HTR-8/SVneo (cell line): ENCODE measurements at regions not wholly inside any gene's neighbourhood (a gene's known extent, or its start where the extent isn't known, plus 50 kb on each side); places are given as distances from the start of the nearest gene placed in this dataset.

ENCODE experiments used
- DNase-seq: peaks from one replicate; pipeline ENCODE4 v3.0.0; 2011; ENCODE audit warnings: low spot score, mixed read lengths; ENCODE audit not compliant: insufficient read length
- FAIRE-seq: peaks from 2 replicates; lab custom pipeline; 2011; peaks lifted over from hg19 to GRCh38; lab: Jason Lieb, UNC

GRCh38 chr11:131178596-131178995 lies 191.8 kb upstream of the NTM start:
- DNase-seq (no peak), FAIRE-seq (no peak)

DNA sequence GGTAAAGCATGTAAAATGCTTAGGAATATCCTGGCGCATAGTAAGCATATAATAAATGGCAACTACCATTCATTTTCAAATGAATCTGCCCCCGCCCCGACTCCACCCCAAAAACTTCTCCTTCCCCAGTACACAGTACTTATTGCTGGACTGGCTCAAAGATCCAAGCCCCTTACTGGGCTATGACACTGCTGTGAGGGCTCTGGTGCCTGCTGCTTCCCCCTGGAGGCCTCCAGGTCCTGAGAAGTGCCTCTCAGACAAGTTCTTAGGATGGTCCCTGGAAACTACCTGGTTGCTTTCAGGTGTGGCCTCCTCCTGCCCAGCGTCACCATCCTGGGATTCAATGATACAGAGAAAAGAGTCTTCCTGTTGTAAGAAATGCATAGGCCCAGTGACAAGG lies 190.6 kb upstream of the NTM start:
- no peak for FAIRE-seq
- no peak for DNase-seq

DNA sequence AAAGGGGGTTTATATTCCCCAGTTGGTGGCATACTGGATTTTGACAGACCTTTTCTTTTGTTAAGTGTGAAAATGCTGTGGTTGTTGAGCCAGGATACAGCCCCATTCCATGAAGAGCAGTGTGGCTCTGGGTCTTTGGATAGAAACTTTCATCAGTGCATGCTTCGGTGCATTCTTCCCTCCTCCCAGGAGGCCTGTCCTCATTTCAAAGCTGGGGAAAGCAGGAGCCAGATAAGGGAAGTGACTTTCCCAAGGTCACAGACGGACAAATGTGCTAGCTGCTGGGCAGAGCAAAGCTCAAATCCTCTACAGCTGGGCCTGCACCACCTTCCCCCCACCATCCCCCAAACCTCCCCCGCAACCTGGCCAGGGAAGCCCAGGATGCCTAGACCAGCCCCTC lies 184.5 kb upstream of the NTM start:
- FAIRE-seq, result no peak
- DNase-seq, result no peak

- DNase-seq (no peak), FAIRE-seq (no peak)
Measured at GRCh38 chr11:131186629-131187101, 183.8 kb upstream of the NTM start.

GRCh38 chr11:131190446-131190845 lies 180.0 kb upstream of the NTM start:
- FAIRE-seq, result no peak
- DNase-seq, result no peak

DNA sequence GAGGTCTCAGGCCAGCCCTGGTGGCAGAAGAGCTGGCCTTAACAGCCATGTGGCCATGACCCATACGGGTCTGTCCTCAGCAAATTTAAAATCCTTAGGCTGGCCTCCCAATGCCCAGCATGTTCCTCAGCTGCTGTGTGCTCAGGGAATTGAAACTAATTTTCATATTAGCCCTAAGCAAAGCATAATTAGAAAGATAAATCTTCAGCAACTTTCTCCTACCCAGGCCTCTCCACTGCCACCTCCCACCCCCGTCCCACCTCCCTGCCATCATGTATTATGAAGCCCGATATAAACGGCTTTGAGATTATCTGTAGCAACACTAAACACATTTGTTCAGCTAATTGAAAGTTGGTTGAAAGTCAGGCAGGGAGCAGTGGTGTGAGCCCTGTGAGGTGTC lies 178.8 kb upstream of the NTM start:
- DNase-seq, result no peak
- FAIRE-seq, result no peak

DNA sequence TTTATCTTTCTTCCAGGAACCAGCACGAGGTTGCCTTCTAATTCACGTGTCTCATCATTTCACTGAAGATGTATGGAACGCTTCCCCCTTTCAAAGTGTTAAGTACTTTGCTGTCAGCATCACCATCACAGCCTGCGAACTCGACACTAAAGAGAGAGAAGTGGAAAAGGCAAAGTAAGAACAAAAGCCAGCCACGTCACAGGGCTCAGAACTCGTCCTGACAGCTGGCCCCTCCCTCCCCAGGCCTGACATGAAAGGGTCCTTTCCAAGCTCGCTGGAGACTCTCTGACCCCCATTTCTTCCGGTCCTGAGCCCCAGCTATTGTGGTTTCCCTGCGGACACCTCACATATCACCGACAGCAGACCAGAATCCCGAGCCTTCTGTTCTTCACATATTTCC lies 177.8 kb upstream of the NTM start:
- DNase-seq (no peak), FAIRE-seq (no peak)

- DNase-seq (no peak), FAIRE-seq (no peak)
Measured at GRCh38 chr11:131193031-131193501, 177.3 kb upstream of the NTM start.

DNA sequence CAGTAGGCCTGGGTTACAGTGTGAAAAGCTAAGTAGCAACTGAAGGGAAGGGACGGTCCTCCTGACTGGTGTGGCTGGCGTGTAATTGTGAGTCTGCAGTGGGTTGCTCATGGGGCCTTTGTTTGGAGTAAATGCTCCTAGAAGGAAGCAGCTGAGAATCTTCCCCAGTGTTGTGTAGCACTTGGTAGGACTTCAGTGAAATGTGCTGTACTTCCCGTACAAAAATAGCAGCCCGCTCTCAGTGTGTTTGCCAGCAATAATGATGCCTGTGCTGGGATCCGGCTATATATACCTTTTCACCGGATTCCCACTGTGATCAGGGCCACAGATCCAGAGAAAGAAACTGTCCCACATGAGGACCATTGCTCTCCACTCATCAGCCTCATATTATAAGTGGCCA lies 175.7 kb upstream of the NTM start:
- no peak for DNase-seq
- FAIRE-seq, result no peak

DNA sequence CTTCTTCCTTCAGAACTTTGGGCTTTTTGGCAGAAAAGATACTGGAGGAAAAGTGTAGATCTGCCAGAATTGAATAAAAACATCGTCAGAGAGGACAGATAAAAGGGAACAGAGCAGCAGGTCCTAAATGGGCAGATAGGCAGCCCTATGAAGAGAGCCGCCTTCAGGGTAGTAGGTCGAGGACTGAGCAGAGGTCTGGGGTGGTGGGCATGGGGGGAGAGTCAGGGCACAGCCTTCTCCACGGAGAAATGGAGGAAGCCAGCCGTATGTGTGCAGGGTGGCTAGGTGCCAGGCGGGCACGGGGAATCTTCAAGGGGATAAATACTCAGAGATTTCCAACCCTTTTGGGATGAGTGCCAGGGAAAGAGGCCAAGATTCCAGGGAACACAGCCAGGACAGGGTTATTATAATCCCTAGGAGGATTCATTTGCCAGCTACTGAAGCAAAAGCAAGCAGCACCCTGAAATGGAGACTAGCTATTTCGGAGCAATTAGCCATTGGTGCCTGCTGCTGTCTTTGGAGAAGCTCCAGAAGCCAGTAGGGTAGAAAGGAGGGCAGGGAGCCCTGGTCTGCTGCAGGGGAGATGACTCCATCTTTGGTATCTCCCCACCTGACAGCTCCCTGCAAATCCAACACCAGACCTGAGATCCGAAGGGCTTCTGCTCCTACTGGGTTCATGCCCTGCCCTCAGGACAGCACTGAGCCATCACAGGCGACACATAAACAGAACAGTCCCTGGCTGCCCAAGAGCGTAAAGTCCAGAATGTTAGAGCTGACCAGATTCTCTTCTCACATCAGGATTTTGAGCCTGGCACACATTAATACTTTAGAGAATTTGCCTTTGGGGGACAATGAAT lies 174.5 kb upstream of the NTM start:
- peak; percentile 5 for DNase-seq
- FAIRE-seq, result no peak

DNA sequence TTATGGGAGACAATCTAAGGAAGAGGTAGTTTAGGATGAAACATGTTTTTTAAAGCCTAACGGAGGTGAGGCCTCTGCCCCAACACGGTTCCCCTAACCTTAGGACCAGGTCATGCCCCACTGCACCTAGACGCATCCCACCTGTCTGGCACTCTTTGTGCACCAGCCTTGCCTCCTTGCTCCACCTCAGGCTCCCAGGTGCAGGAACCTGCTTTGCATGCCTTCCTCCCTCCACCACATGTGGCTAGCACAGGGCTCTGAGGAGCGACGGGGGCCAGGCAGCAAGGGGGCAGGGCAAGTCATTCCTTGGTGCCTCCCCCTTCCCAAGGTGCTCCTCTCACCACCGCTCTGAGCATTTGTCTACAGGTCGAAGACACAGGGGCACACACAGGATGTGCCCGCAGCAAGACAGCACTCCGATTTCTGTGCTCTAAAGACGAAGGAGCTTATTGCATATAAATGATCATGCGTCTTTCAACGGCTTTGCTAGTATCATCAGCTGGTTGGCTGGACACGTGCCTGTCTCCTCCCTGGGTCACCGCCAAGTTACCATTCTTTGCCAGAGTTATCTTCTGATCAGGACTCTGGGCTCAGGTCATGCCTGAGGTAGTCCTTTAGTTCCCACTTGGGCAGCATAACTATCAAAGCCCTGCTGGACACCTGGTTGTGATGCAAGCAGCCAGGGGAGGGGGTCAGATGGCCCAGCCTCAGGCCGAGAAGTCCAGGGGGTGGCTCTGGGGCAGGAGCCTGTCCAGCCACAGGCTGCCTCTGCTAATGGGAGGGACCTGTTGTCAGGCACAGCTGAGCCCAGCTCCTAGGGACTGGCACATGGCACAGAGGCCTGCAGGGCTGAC lies 172.0 kb upstream of the NTM start:
- DNase-seq, result no peak
- FAIRE-seq, result no peak

DNA sequence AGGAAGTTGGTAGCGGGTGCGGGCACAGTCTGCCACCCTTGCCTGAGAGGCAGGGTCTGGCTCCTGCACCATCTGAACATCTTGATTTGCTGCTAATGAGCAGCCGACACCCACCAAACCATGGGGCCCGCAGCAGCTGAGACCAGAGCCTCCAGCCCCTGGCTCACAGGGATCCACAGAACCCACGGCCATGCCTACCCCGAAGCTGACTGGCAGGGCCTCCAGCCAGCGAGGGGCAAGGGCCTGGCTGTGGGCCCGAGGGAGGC lies 171.5 kb upstream of the NTM start:
- no peak for FAIRE-seq
- no peak for DNase-seq

GRCh38 chr11:131201674-131202073 lies 168.7 kb upstream of the NTM start:
- no peak for FAIRE-seq
- no peak for DNase-seq

GRCh38 chr11:131203040-131203439 lies 167.4 kb upstream of the NTM start:
- DNase-seq (no peak), FAIRE-seq (no peak)

- DNase-seq, result no peak
- no peak for FAIRE-seq
Measured at GRCh38 chr11:131204282-131204681, 166.1 kb upstream of the NTM start.

DNA sequence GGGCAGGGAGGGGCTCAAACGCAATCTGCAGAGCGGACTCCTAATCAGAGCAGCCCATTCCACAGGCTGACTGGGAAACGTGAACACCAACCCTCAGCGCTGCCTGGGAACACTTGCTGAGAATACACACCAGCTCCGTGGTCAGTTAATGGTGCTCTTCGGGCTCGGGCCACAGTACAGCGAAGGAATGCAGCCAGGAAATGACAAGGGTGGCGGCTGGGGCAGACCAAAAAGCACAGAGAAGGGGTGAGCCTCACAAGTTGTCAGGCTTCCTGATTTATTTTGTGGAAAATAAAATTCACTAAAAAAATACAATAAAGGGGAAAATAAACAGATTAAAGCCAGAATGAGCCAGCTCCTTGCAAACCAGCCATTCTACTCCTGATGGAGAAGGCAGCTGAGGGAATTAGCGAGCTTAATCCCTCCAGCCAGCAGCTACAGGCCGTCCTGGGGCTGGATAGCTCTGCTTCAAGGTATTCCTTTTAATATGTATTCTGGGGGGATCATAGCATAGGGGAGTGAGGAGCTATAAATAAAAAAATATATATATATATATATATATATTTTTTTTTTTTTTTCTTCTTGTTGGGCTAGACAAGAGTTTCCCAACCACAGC lies 165.5 kb upstream of the NTM start:
- no peak for FAIRE-seq
- DNase-seq, result no peak

DNA sequence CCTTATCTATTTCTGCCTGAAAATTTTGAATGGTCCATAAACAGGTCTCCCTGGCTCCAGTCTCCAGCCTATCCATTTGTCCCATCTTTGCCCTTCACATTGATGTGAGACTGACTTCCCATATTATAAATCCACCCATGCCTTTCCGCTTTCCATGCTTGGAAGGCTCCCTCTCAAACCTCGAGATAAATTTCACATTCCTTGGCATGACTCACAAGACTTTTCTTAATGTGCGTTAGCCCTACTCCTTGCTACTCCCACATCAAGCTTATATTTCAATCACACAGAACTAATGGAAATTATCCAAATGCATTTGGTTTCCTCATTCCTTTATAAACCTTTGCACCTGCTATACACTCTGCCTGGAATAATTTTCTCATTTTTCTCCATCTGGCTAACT lies 163.7 kb upstream of the NTM start:
- no peak for FAIRE-seq

DNA sequence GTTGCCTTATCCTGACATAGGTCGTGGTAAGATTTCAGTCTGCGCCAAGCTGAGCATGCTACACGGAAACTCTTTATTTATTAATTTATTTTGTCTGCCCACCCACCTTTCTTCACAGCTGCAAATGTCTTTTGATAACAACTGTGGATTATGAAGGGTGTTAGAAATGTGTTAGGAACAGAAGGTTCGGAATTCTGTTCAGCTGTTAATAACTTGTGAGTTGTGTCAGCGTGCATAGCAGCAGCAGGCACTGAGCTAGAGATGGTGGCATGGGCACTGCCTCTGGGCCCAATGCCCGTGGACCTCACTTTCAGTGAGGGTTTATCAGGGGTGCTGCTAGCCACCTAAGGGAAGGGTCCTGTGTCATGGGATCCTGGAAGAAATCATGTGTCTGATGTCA lies 162.5 kb upstream of the NTM start:
- DNase-seq (no peak), FAIRE-seq (no peak)

More for the DNA sequence above, 163.7 kb upstream of the NTM start:
- DNase-seq, result no peak

GRCh38 chr11:131217313-131218310 lies 152.8 kb upstream of the NTM start:
- no peak for FAIRE-seq
- DNase-seq, result no peak

GRCh38 chr11:131218542-131218941 lies 151.9 kb upstream of the NTM start:
- FAIRE-seq, result no peak

More at GRCh38 chr11:131218542-131218941, 151.9 kb upstream of the NTM start:
- DNase-seq, result no peak
